HG02763 (cell line): ENCODE measurements at regions not wholly inside any gene's neighbourhood (a gene's known extent, or its start where the extent isn't known, plus 50 kb on each side); places are given as distances from the start of the nearest gene placed in this dataset.

ENCODE experiments used
- ATAC-seq: cut with Tn5 transposase; IDR thresholded peaks from one replicate; pipeline ENCODE4 v1.9.1; 2021; ENCODE audit warnings: mild to moderate bottlenecking, moderate library complexity; ENCODE audit not compliant: unreplicated experiment

GRCh38 chr15:46682969-46683791, 1034.1 kb upstream of the SEMA6D start:
- no peak for ATAC-seq

- no peak for ATAC-seq
These were observed 1032.2 kb upstream of the SEMA6D start for GRCh38 chr15:46685096-46685495.

- no peak for ATAC-seq
These were observed 1031.6 kb upstream of the SEMA6D start for GRCh38 chr15:46685681-46686080.

GRCh38 chr15:46696281-46696680, 1021.0 kb upstream of the SEMA6D start:
- ATAC-seq = no peak

GRCh38 chr15:46701346-46701745, 1016.0 kb upstream of the SEMA6D start:
- ATAC-seq = no peak

DNA sequence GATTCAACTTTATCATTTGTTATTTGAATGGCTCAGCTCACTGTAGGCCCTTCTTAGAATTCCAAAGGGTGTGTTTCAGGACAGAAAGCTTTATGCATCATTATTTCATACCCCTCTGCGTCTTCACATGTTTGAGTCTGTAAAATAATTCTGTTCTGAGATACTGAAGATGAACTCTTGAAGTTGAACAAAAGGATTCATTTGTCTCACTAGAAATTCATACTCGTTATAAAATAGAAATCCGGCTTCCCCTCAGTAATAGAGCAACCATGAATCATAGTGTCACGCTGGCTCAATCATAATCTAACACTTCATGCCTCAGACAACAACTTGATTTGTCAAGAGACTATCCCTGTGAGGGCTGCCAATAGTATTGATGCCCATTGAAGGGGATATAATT, 1015.4 kb upstream of the SEMA6D start:
- no peak for ATAC-seq

DNA sequence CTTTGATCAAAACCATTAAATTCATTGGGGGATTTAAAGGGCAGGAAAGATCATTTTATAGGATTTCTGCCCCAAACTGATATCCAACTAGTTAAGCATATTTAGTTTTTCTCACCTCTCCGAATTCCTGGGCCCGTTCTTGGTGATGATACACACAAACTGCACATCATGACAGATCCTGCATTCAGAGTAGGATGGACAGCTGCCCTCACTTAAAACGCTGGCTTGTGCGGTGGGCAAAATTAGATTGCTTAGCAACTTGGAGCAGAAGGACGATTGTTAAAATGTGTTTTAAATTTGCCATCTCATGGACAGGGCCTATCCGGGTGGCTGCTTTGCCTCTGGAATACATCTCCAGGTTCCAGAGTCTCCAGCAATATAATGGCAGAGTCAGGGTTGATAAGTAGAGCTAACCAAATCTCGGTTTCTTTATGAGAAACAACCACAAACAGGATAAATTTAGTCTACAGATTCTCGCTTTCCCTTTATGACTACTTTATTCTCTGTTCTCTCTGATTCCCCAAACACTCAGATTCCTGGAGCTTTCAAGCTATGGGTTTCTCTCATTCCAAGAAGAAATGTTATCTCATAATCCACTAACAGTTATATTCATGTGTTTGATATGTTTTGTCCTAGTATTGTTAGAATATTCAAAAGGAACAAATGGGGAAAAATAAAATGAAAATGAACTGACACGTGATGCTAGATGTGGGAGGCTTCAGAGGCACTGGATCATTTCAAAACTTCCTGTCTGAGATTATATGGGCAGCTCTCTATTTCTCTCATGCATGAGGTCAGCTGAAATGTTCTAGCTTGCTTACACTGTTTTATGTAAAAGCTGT, 1014.1 kb upstream of the SEMA6D start:
- ATAC-seq = no peak

GRCh38 chr15:46703871-46704637, 1013.3 kb upstream of the SEMA6D start:
- no peak for ATAC-seq

GRCh38 chr15:46707452-46707851, 1009.9 kb upstream of the SEMA6D start:
- no peak for ATAC-seq

GRCh38 chr15:46708226-46708625, 1009.1 kb upstream of the SEMA6D start:
- ATAC-seq = no peak

GRCh38 chr15:46709460-46710083, 1007.7 kb upstream of the SEMA6D start:
- ATAC-seq = no peak

DNA sequence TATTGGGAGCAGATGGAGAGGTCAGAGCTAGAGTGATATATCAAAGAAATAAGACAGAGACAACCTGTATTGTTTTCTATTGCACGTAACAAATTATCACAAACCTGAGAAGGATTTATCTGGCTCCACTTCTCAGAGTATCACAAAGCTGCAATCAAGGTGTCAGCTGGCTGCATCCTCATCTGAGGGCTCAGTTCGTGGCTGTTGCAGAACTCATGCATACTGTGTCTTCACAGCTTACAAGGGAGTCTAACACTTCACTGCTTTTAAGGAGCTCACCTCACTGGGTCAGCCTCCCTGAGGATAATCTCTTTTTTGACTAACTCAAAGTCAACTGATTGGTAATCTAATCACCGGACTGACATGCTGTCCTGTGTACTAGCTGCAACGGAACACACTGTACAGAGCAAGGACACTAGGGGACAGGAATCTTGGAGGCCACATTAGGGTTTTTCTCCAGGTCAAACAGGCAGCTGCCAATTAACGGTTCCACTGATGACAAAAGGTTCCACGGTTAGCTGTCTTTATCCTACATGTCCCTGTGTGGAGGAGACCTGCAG, 1006.8 kb upstream of the SEMA6D start:
- ATAC-seq = no peak

DNA sequence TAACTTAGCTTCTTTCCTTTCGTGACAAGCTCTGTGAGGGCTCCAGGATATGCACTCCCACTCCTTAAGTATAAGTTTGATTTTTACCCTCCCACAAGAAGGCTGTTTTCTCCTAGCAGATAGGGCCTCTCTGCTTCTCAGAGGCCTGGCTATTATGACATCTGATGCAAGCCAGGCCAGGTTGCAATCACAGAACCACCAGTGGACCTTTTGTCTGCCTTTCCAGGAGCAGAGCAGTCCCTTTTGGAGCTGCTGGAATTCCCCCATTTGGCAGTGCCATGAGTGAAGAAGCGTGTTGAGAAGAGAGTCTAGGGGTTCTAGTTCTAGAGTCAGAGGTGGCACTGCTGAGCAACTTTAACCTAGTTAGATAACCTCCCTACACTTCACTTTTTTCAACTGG, 1004.3 kb upstream of the SEMA6D start:
- no peak for ATAC-seq

DNA sequence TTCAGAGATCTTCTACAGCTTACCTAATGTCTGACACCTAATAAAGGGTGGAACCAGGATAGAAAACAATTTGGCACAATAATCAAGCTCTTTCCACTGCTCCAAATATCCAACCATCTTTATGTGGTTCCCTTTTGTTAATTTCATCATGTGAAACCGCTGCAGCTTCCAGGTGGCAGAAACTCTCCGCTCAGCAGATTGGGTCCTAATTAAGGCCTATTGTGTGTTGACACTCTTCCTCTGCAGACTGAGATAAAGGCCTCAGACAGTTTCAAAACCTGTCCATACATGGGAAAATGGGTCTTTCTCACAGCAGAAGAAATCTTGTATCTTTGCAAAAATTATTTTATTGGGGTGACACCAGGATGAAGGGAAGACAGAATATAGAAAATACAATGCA, 1002.4 kb upstream of the SEMA6D start:
- ATAC-seq = no peak

GRCh38 chr15:46723308-46723707, 994.0 kb upstream of the SEMA6D start:
- no peak for ATAC-seq

GRCh38 chr15:46732060-46732459, 985.2 kb upstream of the SEMA6D start:
- no peak for ATAC-seq

DNA sequence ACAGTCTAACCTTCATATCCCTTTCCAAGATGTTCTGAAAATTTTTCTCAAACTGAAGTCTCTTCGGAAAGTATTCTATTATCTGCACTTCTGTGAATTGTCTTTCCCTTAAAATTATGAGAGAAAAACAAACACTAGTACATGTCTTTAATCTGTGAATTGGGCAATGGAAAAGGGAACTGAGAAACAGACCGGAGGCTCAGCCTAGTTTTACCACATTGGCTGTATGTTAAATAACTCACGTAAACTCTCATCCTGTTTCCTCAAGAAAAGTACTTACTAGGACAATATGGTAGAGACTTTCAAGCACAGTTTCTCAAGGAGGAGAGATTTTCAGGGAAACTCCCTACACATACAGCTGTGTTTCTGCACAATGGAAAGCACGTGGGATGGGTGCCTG, 982.2 kb upstream of the SEMA6D start:
- no peak for ATAC-seq

GRCh38 chr15:46751303-46751702, 966.0 kb upstream of the SEMA6D start:
- ATAC-seq = no peak

DNA sequence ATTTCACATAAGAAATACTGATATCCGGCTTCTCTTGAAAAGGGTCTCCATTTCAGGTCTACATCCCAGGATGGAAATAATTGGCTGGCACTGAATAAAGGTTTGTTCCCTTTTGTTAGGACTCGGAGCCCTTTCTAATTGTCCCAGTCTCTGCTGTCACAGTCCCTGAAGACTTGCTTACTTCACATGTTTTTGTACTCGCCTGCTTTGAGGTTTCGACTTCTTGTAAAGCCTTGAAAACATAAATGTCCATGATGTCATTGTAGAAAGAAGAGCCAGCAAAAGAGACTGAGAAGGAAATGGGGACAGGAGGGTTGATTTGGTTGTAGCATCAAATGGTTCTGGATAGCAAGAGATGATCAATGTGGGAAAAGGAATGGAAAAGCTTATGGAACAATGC, 963.4 kb upstream of the SEMA6D start:
- ATAC-seq = no peak

GRCh38 chr15:46763091-46763490, 954.2 kb upstream of the SEMA6D start:
- ATAC-seq = no peak

GRCh38 chr15:46764851-46765250, 952.5 kb upstream of the SEMA6D start:
- ATAC-seq = no peak
